Activated naive CD4-positive, alpha-beta T cell treated with anti-CD3 and anti-CD28 coated beads, Interleukin-2, amount 10 ng/mL, durations not matched to agents 7 days and 5 days (primary cell): ENCODE measurements at regions not wholly inside any gene's neighbourhood (a gene's known extent, or its start where the extent isn't known, plus 50 kb on each side); places are given as distances from the start of the nearest gene placed in this dataset.
"Not testable (repeated sequence)": the region's sequence is repeated elsewhere in the genome, so short reads cannot be mapped to it uniquely, and the experiment has no call there.

Experiments
- CTCF ChIA-PET: fragments of 350-600 bp; sonication (Branson Sonifier 250); formaldehyde crosslinking; loops from one replicate; lab custom pipeline; 2021; ENCODE audit warnings: antibody characterized with exemption; lab: Charles Lee
- DNase-seq: peaks from one replicate; pipeline ENCODE4 v3.0.0-alpha.2; 2020
- H3K27ac Mint-ChIP-seq: one replicate; pipeline ENCODE4 v1.8.0; 2021; ENCODE audit warnings: mild to moderate bottlenecking, moderate library complexity, mixed read lengths
- H3K27me3 Mint-ChIP-seq: one replicate; pipeline ENCODE4 v1.8.0; 2021; ENCODE audit warnings: mild to moderate bottlenecking, mixed read lengths
- H3K36me3 Mint-ChIP-seq: one replicate; pipeline ENCODE4 v1.8.0; 2021; ENCODE audit warnings: mixed read lengths
- H3K4me1 Mint-ChIP-seq: one replicate; pipeline ENCODE4 v1.8.0; 2021; ENCODE audit warnings: mixed read lengths
- H3K4me3 Mint-ChIP-seq: one replicate; pipeline ENCODE4 v1.8.0; 2021; ENCODE audit warnings: mild to moderate bottlenecking, moderate library complexity, mixed read lengths
- H3K9me3 Mint-ChIP-seq: one replicate; pipeline ENCODE4 v1.8.0; 2021; ENCODE audit warnings: mixed read lengths

DNA sequence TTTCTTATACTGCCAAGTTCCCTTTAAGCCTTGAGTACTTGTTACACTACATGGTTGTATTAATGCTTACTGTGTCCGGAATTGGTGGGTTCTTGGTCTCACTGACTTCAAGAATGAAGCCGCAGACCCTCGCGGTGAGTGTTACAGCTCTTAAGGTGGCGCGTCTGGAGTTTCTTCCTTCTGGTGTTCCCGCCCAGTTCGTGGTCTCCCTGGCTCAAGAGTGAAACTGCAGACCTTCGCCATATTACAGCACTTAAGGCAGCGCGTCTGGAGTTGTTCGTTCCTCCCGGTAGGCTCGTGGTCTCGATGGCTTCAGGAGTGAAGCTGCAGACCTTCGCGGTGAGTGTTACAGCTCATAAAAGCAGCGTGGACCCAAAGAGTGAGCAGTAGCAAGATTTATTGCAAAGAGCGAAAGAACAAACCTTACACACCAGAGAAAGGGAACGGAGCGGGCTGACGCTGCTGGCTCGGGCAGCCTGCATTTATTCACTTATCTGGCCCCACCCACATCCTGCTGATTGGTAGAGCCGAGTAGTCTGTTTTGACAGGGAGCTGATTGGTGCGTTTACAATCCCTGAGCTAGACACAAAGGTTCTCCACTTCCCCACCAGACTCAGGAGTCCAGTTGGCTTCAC lies 1171.3 kb upstream of the B3GALT2 start:
- H3K4me3 Mint-ChIP-seq, H3K27ac Mint-ChIP-seq, H3K27me3 Mint-ChIP-seq, H3K36me3 Mint-ChIP-seq, H3K9me3 Mint-ChIP-seq, CTCF ChIA-PET, H3K4me1 Mint-ChIP-seq, DNase-seq: not testable (repeated sequence)

DNA sequence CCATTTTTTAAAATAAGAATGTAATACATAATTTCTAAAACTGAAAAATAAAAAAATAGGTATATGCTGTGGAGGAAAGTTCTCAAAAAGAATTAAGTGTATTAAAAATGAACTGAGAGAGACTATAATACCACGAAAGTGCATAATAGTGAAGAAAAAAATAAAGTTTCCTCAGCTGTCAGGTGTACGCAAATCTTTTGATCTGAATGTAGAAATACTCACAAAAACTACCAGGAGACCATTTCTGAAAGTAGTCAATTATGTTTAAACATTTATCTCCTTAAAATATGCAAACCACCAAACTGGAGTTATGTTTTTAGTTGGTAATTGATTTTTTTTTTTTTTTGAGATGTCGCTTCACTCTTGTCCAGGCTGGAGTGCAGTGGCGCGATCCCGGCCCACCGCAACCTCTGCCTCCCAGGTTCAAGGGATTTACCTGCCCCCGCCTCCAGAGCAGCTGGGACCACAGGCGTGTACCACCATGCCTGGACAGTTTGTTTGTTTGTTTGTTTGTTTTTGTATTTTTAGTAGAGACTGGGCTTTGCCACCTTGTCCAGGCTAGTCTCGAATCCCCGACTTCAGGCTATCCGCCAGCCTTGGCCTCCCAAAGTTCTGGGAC lies 1169.2 kb upstream of the B3GALT2 start:
- no peaks in the 10 kb centered on the region for H3K4me1 Mint-ChIP-seq
- no peaks in the 10 kb centered on the region for H3K27me3 Mint-ChIP-seq
- H3K27ac Mint-ChIP-seq, result no peak overlapping the region
- no peak for DNase-seq
- no peaks in the 10 kb centered on the region for H3K36me3 Mint-ChIP-seq
- H3K9me3 Mint-ChIP-seq, result no peaks in the 10 kb centered on the region
- CTCF ChIA-PET, result no interaction called here
- H3K4me3 Mint-ChIP-seq, result no peak overlapping the region

DNA sequence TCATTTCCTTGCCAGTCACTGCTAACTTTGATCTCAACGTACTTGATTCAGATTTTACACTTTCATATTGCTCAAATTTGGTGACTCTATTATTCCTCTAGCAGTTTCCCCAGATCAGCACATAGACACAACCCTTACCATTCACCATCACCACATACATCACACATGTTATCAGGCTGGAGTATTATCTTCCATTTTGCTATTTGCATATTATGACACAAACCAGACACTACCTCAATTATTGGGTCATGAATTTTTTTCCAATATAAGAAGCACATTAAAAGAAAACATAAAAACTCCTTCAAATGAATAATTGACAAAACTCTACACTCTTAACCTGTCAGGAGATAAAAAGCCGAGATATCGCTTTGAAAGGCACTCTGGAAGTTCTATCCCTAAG lies 1166.7 kb upstream of the B3GALT2 start:
- no peaks in the 10 kb centered on the region for H3K27me3 Mint-ChIP-seq
- H3K9me3 Mint-ChIP-seq, result no peaks in the 10 kb centered on the region
- no peak overlapping the region for H3K27ac Mint-ChIP-seq
- no peak overlapping the region for H3K4me3 Mint-ChIP-seq
- no peaks in the 10 kb centered on the region for H3K4me1 Mint-ChIP-seq
- H3K36me3 Mint-ChIP-seq, result no peaks in the 10 kb centered on the region
- CTCF ChIA-PET, result no interaction called here
- no peak for DNase-seq

GRCh38 chr1:194347200-194347599 lies 1160.8 kb upstream of the B3GALT2 start:
- H3K27me3 Mint-ChIP-seq, result no peaks in the 10 kb centered on the region
- no peak overlapping the region for H3K27ac Mint-ChIP-seq
- DNase-seq, result no peak
- H3K4me3 Mint-ChIP-seq, result no peak overlapping the region
- CTCF ChIA-PET, result no interaction called here
- no peaks in the 10 kb centered on the region for H3K9me3 Mint-ChIP-seq
- H3K4me1 Mint-ChIP-seq, result no peaks in the 10 kb centered on the region
- H3K36me3 Mint-ChIP-seq, result no peaks in the 10 kb centered on the region

GRCh38 chr1:194342484-194343262 lies 1156.3 kb upstream of the B3GALT2 start:
- Mint-ChIP-seq H3K4me3 (no peak overlapping the region), H3K27ac (no peak overlapping the region), H3K36me3 (no peaks in the 10 kb centered on the region), H3K9me3 (no peaks in the 10 kb centered on the region), H3K4me1 (no peaks in the 10 kb centered on the region), H3K27me3 (no peaks in the 10 kb centered on the region)
- CTCF ChIA-PET, result no interaction called here
- DNase-seq, result no peak

DNA sequence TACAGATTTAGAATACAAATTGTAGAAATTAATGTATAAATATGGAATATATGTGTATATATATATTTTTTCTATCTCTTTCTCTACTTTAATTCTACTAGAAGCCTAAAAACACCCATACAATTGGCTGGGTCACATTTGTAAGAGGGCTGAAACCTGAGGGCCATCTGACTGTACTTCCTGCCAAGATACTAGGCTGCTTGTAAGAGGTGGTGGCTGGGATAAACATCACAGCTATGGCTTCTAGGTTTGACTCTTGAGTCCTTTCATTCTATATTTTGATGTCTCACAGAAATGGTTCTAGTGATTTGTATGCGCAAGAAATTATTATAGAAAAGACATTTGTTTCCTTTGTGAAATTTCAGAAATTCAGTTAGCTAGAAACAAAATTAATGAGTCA lies 1155.2 kb upstream of the B3GALT2 start:
- Mint-ChIP-seq H3K4me1 (no peaks in the 10 kb centered on the region), H3K4me3 (no peak overlapping the region), H3K27ac (no peak overlapping the region), H3K36me3 (no peaks in the 10 kb centered on the region), H3K9me3 (no peaks in the 10 kb centered on the region), H3K27me3 (no peaks in the 10 kb centered on the region)
- no peak for DNase-seq
- CTCF ChIA-PET, result no interaction called here

- H3K9me3 Mint-ChIP-seq, result no peaks in the 10 kb centered on the region
- H3K4me3 Mint-ChIP-seq, result no peak overlapping the region
- CTCF ChIA-PET, result no interaction called here
- no peaks in the 10 kb centered on the region for H3K27me3 Mint-ChIP-seq
- no peak overlapping the region for H3K27ac Mint-ChIP-seq
- no peaks in the 10 kb centered on the region for H3K4me1 Mint-ChIP-seq
- DNase-seq, result no peak
- no peaks in the 10 kb centered on the region for H3K36me3 Mint-ChIP-seq
Observed at GRCh38 chr1:194339471-194339870, 1153.1 kb upstream of the B3GALT2 start.

GRCh38 chr1:194338241-194338948 lies 1152.0 kb upstream of the B3GALT2 start:
- CTCF ChIA-PET, result no interaction called here
- no peaks in the 10 kb centered on the region for H3K27me3 Mint-ChIP-seq
- no peaks in the 10 kb centered on the region for H3K36me3 Mint-ChIP-seq
- H3K9me3 Mint-ChIP-seq, result no peaks in the 10 kb centered on the region
- H3K4me3 Mint-ChIP-seq, result no peak overlapping the region
- H3K27ac Mint-ChIP-seq, result no peak overlapping the region
- no peak for DNase-seq
- no peaks in the 10 kb centered on the region for H3K4me1 Mint-ChIP-seq

DNA sequence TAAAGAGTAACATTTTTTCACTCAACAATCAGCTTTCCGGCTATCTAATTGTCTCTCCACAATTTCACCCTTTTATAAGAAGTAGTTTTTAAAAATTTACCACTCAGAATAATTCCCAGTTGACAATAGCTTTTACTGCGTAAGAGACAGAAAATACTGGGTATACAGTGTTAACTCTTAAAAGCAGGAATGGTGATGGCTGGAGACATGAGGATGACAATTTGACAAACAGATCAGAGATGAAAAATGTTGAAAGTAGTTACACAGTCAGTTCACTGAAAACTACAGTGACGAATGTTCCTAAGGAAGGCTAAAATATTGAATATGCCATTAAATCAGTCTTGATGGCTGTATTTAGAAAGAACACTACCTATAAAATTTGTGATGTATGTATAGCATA lies 1146.8 kb upstream of the B3GALT2 start:
- Mint-ChIP-seq H3K27ac (no peak overlapping the region), H3K4me1 (no peaks in the 10 kb centered on the region), H3K36me3 (no peaks in the 10 kb centered on the region), H3K9me3 (no peaks in the 10 kb centered on the region), H3K4me3 (no peak overlapping the region), H3K27me3 (no peaks in the 10 kb centered on the region)
- DNase-seq, result no peak
- CTCF ChIA-PET, result no interaction called here

DNA sequence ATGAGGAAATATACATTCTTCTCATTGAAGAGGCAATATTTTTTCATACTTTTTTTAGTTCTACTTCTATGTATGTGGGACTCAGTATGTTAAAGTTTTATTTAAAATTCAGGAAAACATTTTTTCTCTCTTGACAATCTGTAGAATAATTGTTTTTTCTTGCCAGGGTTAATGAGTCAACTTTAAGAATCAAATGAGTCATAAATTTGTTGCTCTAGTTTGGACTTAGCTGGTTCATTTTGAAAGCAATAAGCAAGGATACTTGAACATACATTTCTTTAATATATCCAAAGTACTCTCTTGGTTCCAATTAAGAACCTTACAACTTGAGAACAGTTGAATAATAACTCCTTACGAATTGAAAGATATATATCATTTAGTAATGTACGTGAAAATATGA lies 1145.3 kb upstream of the B3GALT2 start:
- DNase-seq, result no peak
- Mint-ChIP-seq H3K36me3 (no peaks in the 10 kb centered on the region), H3K27ac (no peak overlapping the region), H3K4me3 (no peak overlapping the region), H3K9me3 (no peaks in the 10 kb centered on the region), H3K27me3 (no peaks in the 10 kb centered on the region), H3K4me1 (no peaks in the 10 kb centered on the region)
- CTCF ChIA-PET, result no interaction called here

DNA sequence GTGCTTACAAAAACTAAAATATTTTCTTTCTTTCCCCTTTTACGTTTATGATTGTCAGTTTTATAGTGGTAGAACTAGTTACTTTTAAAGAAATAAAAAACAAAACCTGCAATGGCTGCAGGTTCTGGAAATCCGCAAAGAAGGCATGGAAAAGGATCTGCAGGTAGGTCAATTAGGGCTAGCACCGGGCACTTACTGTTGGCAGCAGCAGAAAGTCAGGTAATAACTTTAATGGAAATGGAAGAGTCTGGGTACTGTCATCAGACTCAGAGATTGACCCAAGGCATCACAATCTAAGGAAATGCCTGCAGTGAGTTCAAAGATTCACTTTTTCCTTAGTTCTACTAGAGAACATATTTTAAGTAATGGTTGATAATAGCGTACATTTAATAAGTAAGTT lies 1136.3 kb upstream of the B3GALT2 start:
- no peak overlapping the region for H3K27ac Mint-ChIP-seq
- DNase-seq, result no peak
- H3K9me3 Mint-ChIP-seq, result no peaks in the 10 kb centered on the region
- CTCF ChIA-PET, result no interaction called here
- no peaks in the 10 kb centered on the region for H3K27me3 Mint-ChIP-seq
- H3K36me3 Mint-ChIP-seq, result no peaks in the 10 kb centered on the region
- H3K4me3 Mint-ChIP-seq, result no peak overlapping the region
- H3K4me1 Mint-ChIP-seq, result no peaks in the 10 kb centered on the region

- H3K4me1 Mint-ChIP-seq, result no peaks in the 10 kb centered on the region
- CTCF ChIA-PET, result no interaction called here
- H3K9me3 Mint-ChIP-seq, result no peaks in the 10 kb centered on the region
- no peak for DNase-seq
- H3K36me3 Mint-ChIP-seq, result no peaks in the 10 kb centered on the region
- H3K27ac Mint-ChIP-seq, result no peak overlapping the region
- H3K4me3 Mint-ChIP-seq, result no peak overlapping the region
- no peaks in the 10 kb centered on the region for H3K27me3 Mint-ChIP-seq
Observed at GRCh38 chr1:194318790-194319280, 1132.4 kb upstream of the B3GALT2 start.

DNA sequence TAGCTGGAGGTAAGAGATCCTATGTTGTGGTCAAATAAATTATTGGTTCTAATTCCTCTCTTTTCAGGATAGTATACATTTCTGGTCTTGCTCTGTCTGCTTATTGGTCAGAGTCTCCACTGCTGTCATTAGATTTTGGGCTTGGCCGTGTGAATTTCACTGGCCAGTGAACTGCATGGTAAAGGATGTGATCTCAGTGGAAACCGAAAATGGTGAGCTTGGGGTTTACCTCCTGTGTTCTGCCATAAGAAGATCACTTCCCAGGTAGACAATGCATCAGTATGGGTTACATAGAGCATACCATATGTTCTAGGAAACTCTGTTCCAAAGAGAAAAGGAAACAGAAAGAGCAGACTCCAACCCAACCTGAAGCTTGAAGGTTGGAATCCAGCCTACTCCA lies 1123.3 kb upstream of the B3GALT2 start:
- Mint-ChIP-seq H3K36me3 (no peaks in the 10 kb centered on the region), H3K27ac (no peak overlapping the region), H3K27me3 (no peaks in the 10 kb centered on the region), H3K4me1 (no peaks in the 10 kb centered on the region), H3K4me3 (no peak overlapping the region), H3K9me3 (no peaks in the 10 kb centered on the region)
- DNase-seq, result no peak
- CTCF ChIA-PET, result no interaction called here

- Mint-ChIP-seq H3K4me1 (no peaks in the 10 kb centered on the region), H3K36me3 (no peaks in the 10 kb centered on the region), H3K27ac (no peak overlapping the region), H3K4me3 (no peak overlapping the region), H3K9me3 (no peaks in the 10 kb centered on the region), H3K27me3 (no peaks in the 10 kb centered on the region)
- no peak for DNase-seq
- CTCF ChIA-PET, result no interaction called here
Observed at GRCh38 chr1:194309269-194309668, 1122.9 kb upstream of the B3GALT2 start.
